SK-N-SH (cell line): ENCODE measurements at regions not wholly inside any gene's neighbourhood (a gene's known extent, or its start where the extent isn't known, plus 50 kb on each side); places are given as distances from the start of the nearest gene placed in this dataset.

ENCODE experiments used
- CTCF ChIP-seq: fragments of 200-600 bp; sonication (generic); IDR thresholded peaks from 2 replicates; pipeline ENCODE4 v1.6.1; 2017; ENCODE audit warnings: antibody characterized with exemption, mild to moderate bottlenecking, moderate library complexity
- EP300 ChIP-seq, 2 experiments: IDR thresholded peaks; 2 replicates each; pipeline versions ENCODE4 v1.4.0 to v1.6.1; 2012; ENCODE audit warnings: borderline replicate concordance in 1 of 2, low read depth in 1 of 2, low read length in 1 of 2
- EZH2phosphoT487 ChIP-seq: fragments of 200-600 bp; sonication (generic); IDR thresholded peaks from 2 replicates; pipeline ENCODE4 v1.6.1; 2017; ENCODE audit warnings: low read depth, mixed run types, mild to moderate bottlenecking, antibody characterized with exemption, moderate library complexity, borderline replicate concordance
- GATA2 ChIP-seq: sonication (generic); formaldehyde crosslinking; IDR thresholded peaks from 2 replicates; pipeline ENCODE4 v1.5.0; 2020; ENCODE audit warnings: mild to moderate bottlenecking, missing genetic modification reagents
- MXI1 ChIP-seq: IDR thresholded peaks from 2 replicates; pipeline ENCODE4 v1.6.1; 2012; ENCODE audit warnings: mild to moderate bottlenecking, low read depth, low read length, improper control_type of control experiment
- NRF1 ChIP-seq: IDR thresholded peaks from 2 replicates; pipeline ENCODE4 v1.6.1; 2012; ENCODE audit warnings: low read depth, mild to moderate bottlenecking, low read length
- POLR2AphosphoS5 ChIP-seq: IDR thresholded peaks from 2 replicates; pipeline ENCODE4 v1.6.1; 2012; ENCODE audit warnings: low read depth, low read length
- RAD21 ChIP-seq: IDR thresholded peaks from 2 replicates; pipeline ENCODE4 v1.6.1; 2012; ENCODE audit warnings: mild to moderate bottlenecking, low read length
- SIN3A ChIP-seq: IDR thresholded peaks from 2 replicates; pipeline ENCODE4 v1.6.1; 2012; ENCODE audit warnings: low read depth, mild to moderate bottlenecking, low read length, moderate library complexity, borderline replicate concordance
- TEAD4 ChIP-seq: IDR thresholded peaks from 2 replicates; pipeline ENCODE4 v1.4.0; 2012; ENCODE audit warnings: mild to moderate bottlenecking, borderline replicate concordance; ENCODE audit not compliant: insufficient read depth

GRCh38 chr17:6179017-6179416, 108.8 kb downstream of the WSCD1 start:
- TF ChIP-seq SIN3A (no peak), EZH2phosphoT487 (no peak), MXI1 (no peak), RAD21 (no peak), CTCF (no peak), TEAD4 (no peak), EP300 (IDR thresholded peaks at IDR 0.05; ENCODE audit: borderline replicate concordance in 1 of 2, low read depth in 1 of 2, low read length in 1 of 2) (no peak), POLR2AphosphoS5 (no peak), NRF1 (no peak), GATA2 (no peak)
